Thyroid gland (tissue), 4 donors: ENCODE measurements at regions not wholly inside any gene's neighbourhood (a gene's known extent, or its start where the extent isn't known, plus 50 kb on each side); places are given as distances from the start of the nearest gene placed in this dataset.

ENCODE experiments used
- CTCF ChIP-seq, 6 experiments: fragments of 200-600 bp in 3 of 6; fragments of 450-650 bp in 3 of 6; sonication (generic) in 3 of 6; IDR thresholded peaks; one replicate each; pipeline ENCODE4 v1.5.1; 2016 to 2019; ENCODE audit warnings: antibody characterized with exemption in 6 of 6, mild to moderate bottlenecking in 2 of 6, inconsistent platforms in 1 of 6, moderate library complexity in 1 of 6
- POLR2A ChIP-seq, 2 donors: fragments of 450-650 bp; IDR thresholded peaks; one replicate each; pipeline ENCODE4 v1.6.1; 2017; ENCODE audit warnings: antibody characterized with exemption in 2 of 2, mild to moderate bottlenecking in 2 of 2, moderate library complexity in 1 of 2

DNA sequence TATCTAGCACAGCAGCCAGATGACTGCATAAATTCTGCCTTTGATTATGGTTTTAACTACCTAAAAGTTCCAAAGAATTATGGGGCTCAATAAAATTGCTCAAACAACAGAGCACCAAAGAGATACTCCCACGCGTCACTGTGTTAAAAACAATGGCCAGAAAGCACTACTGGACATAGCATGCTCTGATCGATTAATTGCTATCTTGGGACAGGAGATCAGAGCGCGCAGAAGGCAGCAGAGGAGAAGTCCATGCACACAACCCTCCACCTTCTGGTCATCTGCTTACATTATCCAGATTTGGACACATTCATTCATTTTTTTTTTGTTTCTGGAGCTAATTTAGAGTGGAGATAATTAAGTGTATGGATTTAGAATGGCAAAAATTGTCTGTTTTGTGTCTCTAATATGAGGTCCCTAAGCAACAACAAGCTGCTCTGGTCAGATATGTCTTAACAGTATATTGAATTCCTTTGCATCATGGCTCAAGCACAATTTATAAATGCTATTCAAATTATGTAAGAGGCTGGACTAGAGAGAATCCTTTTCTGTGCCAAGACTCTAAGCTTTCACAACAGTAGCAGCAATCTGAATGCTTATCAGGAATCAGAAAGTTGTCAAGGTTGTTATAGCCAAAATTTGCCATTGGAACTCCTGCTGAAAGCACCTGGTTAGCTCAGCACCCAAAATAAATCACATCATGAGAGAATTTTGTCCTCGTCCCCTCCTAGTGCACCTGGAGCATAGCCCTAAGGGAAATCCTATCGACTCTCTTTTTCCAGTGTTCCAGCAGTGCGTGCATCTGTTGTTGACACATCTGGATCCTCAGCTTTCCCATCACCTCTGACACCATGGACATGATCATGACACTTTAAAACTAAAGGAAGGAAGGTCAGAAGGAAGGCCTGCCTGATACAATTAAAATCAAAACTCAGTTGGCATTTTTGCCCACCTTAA lies 98.6 kb upstream of the HMHB1 start:
- TF ChIP-seq CTCF (IDR thresholded peaks at IDR 0.05) (no peak), POLR2A (IDR thresholded peaks at IDR 0.05) (no peak)
